Keratinocyte (primary cell): ENCODE measurements at regions not wholly inside any gene's neighbourhood (a gene's known extent, or its start where the extent isn't known, plus 50 kb on each side); places are given as distances from the start of the nearest gene placed in this dataset.

Experiments
- CTCF ChIP-seq, 3 experiments: IDR thresholded peaks in 1 of 3; conservative IDR thresholded peaks in 1 of 3; optimal IDR thresholded peaks in 1 of 3; 2 replicates in 2 of 3; 3 replicates in 1 of 3; pipeline versions ENCODE3 to v1.5.1; 2011; ENCODE audit warnings: low read length in 3 of 3, mild to moderate bottlenecking in 3 of 3, moderate library complexity in 2 of 3, control low read depth in 1 of 3, inconsistent platforms in 1 of 3; ENCODE audit not compliant: insufficient read depth in 2 of 3; ENCODE audit errors: extremely low read depth in 1 of 3
- EZH2 ChIP-seq: IDR thresholded peaks from one replicate; pipeline ENCODE4 v1.6.1; 2012; ENCODE audit warnings: inconsistent platforms, mild to moderate bottlenecking, low read length, moderate library complexity

GRCh38 chr4:59374416-59374815 lies 1825.7 kb upstream of the ADGRL3 start:
- TF ChIP-seq CTCF (optimal IDR thresholded peaks at IDR 0.05 in 1 of 3, IDR thresholded peaks at IDR 0.05 in 1 of 3, conservative IDR thresholded peaks at IDR 0.05 in 1 of 3; ENCODE audit: extremely low read depth in 1 of 3, insufficient read depth in 2 of 3, low read length in 3 of 3) (no peak), EZH2 (no peak)
